Endothelial cell (in vitro differentiated cells): ENCODE measurements at regions not wholly inside any gene's neighbourhood (a gene's known extent, or its start where the extent isn't known, plus 50 kb on each side); places are given as distances from the start of the nearest gene placed in this dataset.

Experiments used
- DNase-seq: peaks from one replicate; pipeline ENCODE4 v3.0.0; 2021; ENCODE audit warnings: low spot score
- H3K27ac Mint-ChIP-seq: one replicate; pipeline ENCODE4 v1.8.0; 2021; ENCODE audit warnings: mixed read lengths, inconsistent platforms; ENCODE audit not compliant: unreplicated experiment
- H3K27me3 Mint-ChIP-seq: one replicate; pipeline ENCODE4 v1.8.0; 2021; ENCODE audit warnings: mild to moderate bottlenecking, moderate library complexity, mixed read lengths, inconsistent platforms; ENCODE audit not compliant: unreplicated experiment
- H3K36me3 Mint-ChIP-seq: one replicate; pipeline ENCODE4 v1.8.0; 2021; ENCODE audit warnings: mild to moderate bottlenecking, low read depth, mixed read lengths, inconsistent platforms; ENCODE audit not compliant: unreplicated experiment
- H3K4me1 Mint-ChIP-seq: one replicate; pipeline ENCODE4 v1.8.0; 2021; ENCODE audit warnings: mild to moderate bottlenecking, mixed read lengths, inconsistent platforms; ENCODE audit not compliant: unreplicated experiment
- H3K4me3 Mint-ChIP-seq: one replicate; pipeline ENCODE4 v1.8.0; 2021; ENCODE audit warnings: mild to moderate bottlenecking, mixed read lengths, inconsistent platforms; ENCODE audit not compliant: unreplicated experiment
- H3K9me3 Mint-ChIP-seq: one replicate; pipeline ENCODE4 v1.8.0; 2021; ENCODE audit warnings: mixed read lengths, inconsistent platforms; ENCODE audit not compliant: unreplicated experiment
- TF ChIP-seq, protein P1 (sequence below): fragments of 200-600 bp; sonication (generic); IDR thresholded peaks from one replicate; pipeline ENCODE4 v1.5.0; 2021; ENCODE audit warnings: antibody characterized with exemption; ENCODE audit not compliant: unreplicated experiment

- no peak for DNase-seq
- Mint-ChIP-seq H3K36me3 (peaks cover 4% of the 10 kb centered on the region), H3K27me3 (no peaks in the 10 kb centered on the region), H3K9me3 (no peaks in the 10 kb centered on the region), H3K4me3 (no peak overlapping the region), H3K4me1 (no peaks in the 10 kb centered on the region), H3K27ac (no peak overlapping the region)
- TF ChIP-seq, protein P1, sequence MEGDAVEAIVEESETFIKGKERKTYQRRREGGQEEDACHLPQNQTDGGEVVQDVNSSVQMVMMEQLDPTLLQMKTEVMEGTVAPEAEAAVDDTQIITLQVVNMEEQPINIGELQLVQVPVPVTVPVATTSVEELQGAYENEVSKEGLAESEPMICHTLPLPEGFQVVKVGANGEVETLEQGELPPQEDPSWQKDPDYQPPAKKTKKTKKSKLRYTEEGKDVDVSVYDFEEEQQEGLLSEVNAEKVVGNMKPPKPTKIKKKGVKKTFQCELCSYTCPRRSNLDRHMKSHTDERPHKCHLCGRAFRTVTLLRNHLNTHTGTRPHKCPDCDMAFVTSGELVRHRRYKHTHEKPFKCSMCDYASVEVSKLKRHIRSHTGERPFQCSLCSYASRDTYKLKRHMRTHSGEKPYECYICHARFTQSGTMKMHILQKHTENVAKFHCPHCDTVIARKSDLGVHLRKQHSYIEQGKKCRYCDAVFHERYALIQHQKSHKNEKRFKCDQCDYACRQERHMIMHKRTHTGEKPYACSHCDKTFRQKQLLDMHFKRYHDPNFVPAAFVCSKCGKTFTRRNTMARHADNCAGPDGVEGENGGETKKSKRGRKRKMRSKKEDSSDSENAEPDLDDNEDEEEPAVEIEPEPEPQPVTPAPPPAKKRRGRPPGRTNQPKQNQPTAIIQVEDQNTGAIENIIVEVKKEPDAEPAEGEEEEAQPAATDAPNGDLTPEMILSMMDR, result no peak
These were observed 66.4 kb upstream of the STUM start for GRCh38 chr1:226482196-226482595.

- Mint-ChIP-seq H3K36me3 (peaks cover 4% of the 10 kb centered on the region), H3K4me1 (no peaks in the 10 kb centered on the region), H3K27ac (no peak overlapping the region), H3K9me3 (no peaks in the 10 kb centered on the region), H3K4me3 (no peak overlapping the region), H3K27me3 (peaks cover 2% of the 10 kb centered on the region)
- DNase-seq, result no peak
- TF ChIP-seq, protein P1, result no peak
These were observed 65.4 kb upstream of the STUM start for GRCh38 chr1:226482975-226483700.

DNA sequence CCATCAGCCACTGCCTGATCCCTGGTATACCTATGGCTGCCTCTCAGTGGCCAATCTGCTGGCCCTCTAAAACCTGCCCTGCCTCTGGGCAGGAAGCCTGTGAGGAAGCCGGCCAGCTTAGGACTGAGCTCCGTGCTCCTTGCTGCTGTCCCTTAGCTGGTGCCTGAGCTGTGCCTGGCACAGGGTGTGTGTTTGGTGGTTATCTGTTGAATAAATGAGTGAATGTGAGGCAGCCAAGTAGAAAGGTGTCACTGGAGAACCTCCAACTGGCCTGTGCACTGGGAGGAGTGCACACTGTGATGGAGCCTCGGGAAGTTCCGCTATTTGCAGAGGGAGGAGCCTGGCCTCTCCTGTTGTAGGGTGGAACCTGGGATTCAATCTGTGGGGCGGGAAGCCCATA lies 63.4 kb upstream of the STUM start:
- H3K36me3 Mint-ChIP-seq, result peaks cover 4% of the 10 kb centered on the region
- no peak overlapping the region for H3K4me3 Mint-ChIP-seq
- DNase-seq, result no peak
- H3K27ac Mint-ChIP-seq, result no peak overlapping the region
- TF ChIP-seq, protein P1, result no peak
- H3K27me3 Mint-ChIP-seq, result peaks cover 2% of the 10 kb centered on the region
- H3K9me3 Mint-ChIP-seq, result no peaks in the 10 kb centered on the region
- H3K4me1 Mint-ChIP-seq, result peaks cover 18% of the 10 kb centered on the region

DNA sequence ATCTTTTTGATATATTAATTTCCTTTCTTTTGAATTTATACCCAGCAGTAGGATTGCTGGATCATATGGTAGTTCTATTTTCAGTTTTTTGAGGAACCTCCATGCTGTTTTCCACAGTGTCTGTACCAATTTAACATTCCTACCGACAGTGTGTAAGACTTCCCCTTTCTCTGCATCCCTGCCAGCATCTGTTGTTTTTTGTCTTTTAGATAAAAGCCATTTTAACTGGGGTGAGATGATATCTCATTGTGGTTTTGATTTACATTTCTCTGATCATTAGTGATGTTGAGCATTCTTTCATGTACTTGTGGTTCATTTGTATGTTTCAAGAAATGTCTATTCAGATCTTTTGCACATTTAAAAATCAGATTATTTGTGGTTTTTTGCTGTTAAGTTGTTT lies 62.4 kb upstream of the STUM start:
- Mint-ChIP-seq H3K4me3 (no peak overlapping the region), H3K27ac (no peak overlapping the region), H3K27me3 (peaks cover 2% of the 10 kb centered on the region), H3K36me3 (peaks cover 4% of the 10 kb centered on the region), H3K4me1 (peaks cover 18% of the 10 kb centered on the region), H3K9me3 (no peaks in the 10 kb centered on the region)
- DNase-seq, result no peak
- TF ChIP-seq, protein P1, result no peak

DNA sequence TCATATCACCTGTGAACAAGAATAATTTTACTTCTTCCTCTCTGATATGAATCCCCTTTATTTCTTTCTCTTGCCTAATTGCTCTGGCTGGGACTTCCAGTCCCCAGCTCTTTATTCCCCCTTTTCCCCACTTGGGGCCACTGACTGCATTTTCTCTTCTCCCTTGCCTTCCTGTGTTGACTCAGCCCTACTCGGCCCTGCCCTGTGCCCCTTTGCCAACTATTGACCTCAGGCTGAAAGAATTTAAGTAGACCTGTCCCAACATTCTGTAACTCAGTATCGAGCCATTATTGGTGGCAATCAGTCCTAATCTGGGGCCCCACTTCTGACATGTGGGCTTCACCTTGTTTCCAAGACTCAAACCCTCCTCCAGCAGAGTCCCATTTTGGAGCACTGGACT lies 60.6 kb upstream of the STUM start:
- TF ChIP-seq, protein P1, result no peak
- H3K4me1 Mint-ChIP-seq, result peaks cover 18% of the 10 kb centered on the region
- no peak overlapping the region for H3K27ac Mint-ChIP-seq
- H3K4me3 Mint-ChIP-seq, result peak overlapping the region; percentile 49
- no peak for DNase-seq
- no peaks in the 10 kb centered on the region for H3K36me3 Mint-ChIP-seq
- no peaks in the 10 kb centered on the region for H3K9me3 Mint-ChIP-seq
- H3K27me3 Mint-ChIP-seq, result peaks cover 2% of the 10 kb centered on the region
